ENCODE measurements at regions not wholly inside any gene's neighbourhood (a gene's known extent, or its start where the extent isn't known, plus 50 kb on each side); places are given as distances from the start of the nearest gene placed in this dataset.

- Histone ChIP-seq H3K4me2 (ENCODE audit: insufficient read depth, low read length) (no peak overlapping the region), H3K79me2 (ENCODE audit: insufficient read depth, low read length) (no peaks in the 10 kb centered on the region), H3K4me1 (ENCODE audit: insufficient read depth, low read length) (no peaks in the 10 kb centered on the region), H4K20me1 (ENCODE audit: insufficient read depth, low read length) (no peaks in the 10 kb centered on the region), H3K4me3 (ENCODE audit: low read depth in 1 of 2, low read length in 2 of 2) (no peak overlapping the region), H3K9ac (ENCODE audit: low read depth, low read length) (no peak overlapping the region), H3K36me3 (ENCODE audit: insufficient read depth, low read length) (no peaks in the 10 kb centered on the region), H3K9me3 (ENCODE audit: insufficient read depth, low read length, severe bottlenecking) (peaks cover 34% of the 10 kb centered on the region), H3K27ac (ENCODE audit: low read length) (no peak overlapping the region), H2AFZ (ENCODE audit: low read depth, low read length) (no peak overlapping the region), H3K27me3 (ENCODE audit: insufficient read depth, low read length, poor library complexity) (no peaks in the 10 kb centered on the region)
- TF ChIP-seq EZH2 (IDR thresholded peaks at IDR 0.05; ENCODE audit: borderline replicate concordance, low read depth, low read length, severe bottlenecking) (no peak), CTCF (IDR thresholded peaks at IDR 0.05; ENCODE audit: borderline replicate concordance, extremely low read depth, low read length, poor library complexity, severe bottlenecking) (no peak)
- DNase-seq, result no peak
- ATAC-seq (ENCODE audit: insufficient read depth, low read depth), result no peak
Observed at GRCh38 chr4:79772510-79772909, 300.5 kb downstream of the ANTXR2 start.

- no peaks in the 10 kb centered on the region for H3K27me3 ChIP-seq (ENCODE audit: insufficient read depth, low read length, poor library complexity)
- ATAC-seq (ENCODE audit: insufficient read depth, low read depth) (no peak), DNase-seq (no peak)
- H4K20me1 ChIP-seq (ENCODE audit: insufficient read depth, low read length), result no peaks in the 10 kb centered on the region
- H2AFZ ChIP-seq (ENCODE audit: low read depth, low read length), result no peak overlapping the region
- no peak overlapping the region for H3K9ac ChIP-seq (ENCODE audit: low read depth, low read length)
- no peaks in the 10 kb centered on the region for H3K79me2 ChIP-seq (ENCODE audit: insufficient read depth, low read length)
- no peak overlapping the region for H3K4me3 ChIP-seq (ENCODE audit: low read depth in 1 of 2, low read length in 2 of 2)
- no peak overlapping the region for H3K4me2 ChIP-seq (ENCODE audit: insufficient read depth, low read length)
- peaks cover 17% of the 10 kb centered on the region for H3K9me3 ChIP-seq (ENCODE audit: insufficient read depth, low read length, severe bottlenecking)
- H3K27ac ChIP-seq (ENCODE audit: low read length), result no peak overlapping the region
- TF ChIP-seq CTCF (IDR thresholded peaks at IDR 0.05; ENCODE audit: borderline replicate concordance, extremely low read depth, low read length, poor library complexity, severe bottlenecking), result no peak
- TF ChIP-seq EZH2 (IDR thresholded peaks at IDR 0.05; ENCODE audit: borderline replicate concordance, low read depth, low read length, severe bottlenecking), result no peak
- H3K4me1 ChIP-seq (ENCODE audit: insufficient read depth, low read length), result 0 out of 2 replicates have a peak, but pooled peaks cover 5% of the 10 kb centered on the region
- no peaks in the 10 kb centered on the region for H3K36me3 ChIP-seq (ENCODE audit: insufficient read depth, low read length)
Observed at GRCh38 chr4:79764120-79764519, 308.9 kb downstream of the ANTXR2 start.

- Histone ChIP-seq H3K4me2 (ENCODE audit: insufficient read depth, low read length) (no peak overlapping the region), H3K4me1 (ENCODE audit: insufficient read depth, low read length) (0 out of 2 replicates have a peak, but pooled peaks cover 5% of the 10 kb centered on the region), H3K27ac (ENCODE audit: low read length) (no peak overlapping the region), H3K9ac (ENCODE audit: low read depth, low read length) (no peak overlapping the region), H4K20me1 (ENCODE audit: insufficient read depth, low read length) (no peaks in the 10 kb centered on the region), H3K9me3 (ENCODE audit: insufficient read depth, low read length, severe bottlenecking) (peaks cover 15% of the 10 kb centered on the region), H3K27me3 (ENCODE audit: insufficient read depth, low read length, poor library complexity) (no peaks in the 10 kb centered on the region), H3K79me2 (ENCODE audit: insufficient read depth, low read length) (no peaks in the 10 kb centered on the region), H2AFZ (ENCODE audit: low read depth, low read length) (no peak overlapping the region), H3K4me3 (ENCODE audit: low read depth in 1 of 2, low read length in 2 of 2) (no peak overlapping the region), H3K36me3 (ENCODE audit: insufficient read depth, low read length) (no peaks in the 10 kb centered on the region)
- ATAC-seq (ENCODE audit: insufficient read depth, low read depth) (no peak), DNase-seq (no peak)
- no peak for TF ChIP-seq EZH2 (IDR thresholded peaks at IDR 0.05; ENCODE audit: borderline replicate concordance, low read depth, low read length, severe bottlenecking)
- TF ChIP-seq CTCF (IDR thresholded peaks at IDR 0.05; ENCODE audit: borderline replicate concordance, extremely low read depth, low read length, poor library complexity, severe bottlenecking), result no peak
Observed at GRCh38 chr4:79763486-79764075, 309.4 kb downstream of the ANTXR2 start.
